Nephron progenitor cell (in vitro differentiated cells): ENCODE measurements at regions not wholly inside any gene's neighbourhood (a gene's known extent, or its start where the extent isn't known, plus 50 kb on each side); places are given as distances from the start of the nearest gene placed in this dataset.

Source experiments
- DNase-seq: peaks from one replicate; pipeline ENCODE4 v3.0.0; 2021
- H3K27ac Mint-ChIP-seq: 2 replicates; pipeline ENCODE4 v1.8.0; 2021; ENCODE audit warnings: mild to moderate bottlenecking, moderate library complexity, mixed read lengths
- H3K27me3 Mint-ChIP-seq: 2 replicates; pipeline ENCODE4 v1.8.0; 2021; ENCODE audit warnings: mild to moderate bottlenecking, low read depth, mixed read lengths; ENCODE audit not compliant: poor library complexity
- H3K36me3 Mint-ChIP-seq: 2 replicates; pipeline ENCODE4 v1.8.0; 2021; ENCODE audit warnings: low read depth, mixed read lengths
- H3K4me1 Mint-ChIP-seq: 2 replicates; pipeline ENCODE4 v1.8.0; 2021; ENCODE audit warnings: mixed read lengths
- H3K4me3 Mint-ChIP-seq: 2 replicates; pipeline ENCODE4 v1.8.0; 2021; ENCODE audit warnings: mild to moderate bottlenecking, moderate library complexity, mixed read lengths
- H3K9me3 Mint-ChIP-seq: 2 replicates; pipeline ENCODE4 v1.8.0; 2021; ENCODE audit warnings: mild to moderate bottlenecking, moderate library complexity, mixed read lengths
- TF ChIP-seq, protein P1 (sequence below): fragments of 200-600 bp; sonication (generic); IDR thresholded peaks from 2 replicates; pipeline ENCODE4 v1.5.0; 2021; ENCODE audit warnings: antibody characterized with exemption

DNA sequence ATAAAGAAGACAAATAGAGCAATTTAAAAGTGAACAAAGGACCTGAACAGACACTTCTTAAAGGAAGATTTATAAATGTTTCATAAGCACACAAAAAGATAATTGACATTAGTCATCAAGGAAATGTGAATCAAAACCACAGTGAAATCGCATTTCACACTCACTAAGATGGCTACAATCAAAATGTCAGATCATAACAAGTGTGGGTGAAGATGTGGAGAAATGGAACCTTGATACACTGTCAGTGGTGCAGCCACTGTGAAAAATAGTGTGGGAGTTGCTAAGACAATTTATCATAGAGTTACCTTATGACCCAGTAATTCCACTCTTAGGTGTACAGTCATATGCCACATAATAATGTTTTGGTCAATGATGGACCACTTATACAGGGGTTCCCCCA lies 54.5 kb upstream of the HTR4 start:
- TF ChIP-seq, protein P1, sequence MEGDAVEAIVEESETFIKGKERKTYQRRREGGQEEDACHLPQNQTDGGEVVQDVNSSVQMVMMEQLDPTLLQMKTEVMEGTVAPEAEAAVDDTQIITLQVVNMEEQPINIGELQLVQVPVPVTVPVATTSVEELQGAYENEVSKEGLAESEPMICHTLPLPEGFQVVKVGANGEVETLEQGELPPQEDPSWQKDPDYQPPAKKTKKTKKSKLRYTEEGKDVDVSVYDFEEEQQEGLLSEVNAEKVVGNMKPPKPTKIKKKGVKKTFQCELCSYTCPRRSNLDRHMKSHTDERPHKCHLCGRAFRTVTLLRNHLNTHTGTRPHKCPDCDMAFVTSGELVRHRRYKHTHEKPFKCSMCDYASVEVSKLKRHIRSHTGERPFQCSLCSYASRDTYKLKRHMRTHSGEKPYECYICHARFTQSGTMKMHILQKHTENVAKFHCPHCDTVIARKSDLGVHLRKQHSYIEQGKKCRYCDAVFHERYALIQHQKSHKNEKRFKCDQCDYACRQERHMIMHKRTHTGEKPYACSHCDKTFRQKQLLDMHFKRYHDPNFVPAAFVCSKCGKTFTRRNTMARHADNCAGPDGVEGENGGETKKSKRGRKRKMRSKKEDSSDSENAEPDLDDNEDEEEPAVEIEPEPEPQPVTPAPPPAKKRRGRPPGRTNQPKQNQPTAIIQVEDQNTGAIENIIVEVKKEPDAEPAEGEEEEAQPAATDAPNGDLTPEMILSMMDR: no peak
- no peaks in the 10 kb centered on the region for H3K9me3 Mint-ChIP-seq
- peaks cover 4% of the 10 kb centered on the region for H3K27me3 Mint-ChIP-seq
- H3K27ac Mint-ChIP-seq: no peak overlapping the region
- no peak for DNase-seq
- H3K36me3 Mint-ChIP-seq: no peaks in the 10 kb centered on the region
- H3K4me1 Mint-ChIP-seq: no peaks in the 10 kb centered on the region
- no peak overlapping the region for H3K4me3 Mint-ChIP-seq

DNA sequence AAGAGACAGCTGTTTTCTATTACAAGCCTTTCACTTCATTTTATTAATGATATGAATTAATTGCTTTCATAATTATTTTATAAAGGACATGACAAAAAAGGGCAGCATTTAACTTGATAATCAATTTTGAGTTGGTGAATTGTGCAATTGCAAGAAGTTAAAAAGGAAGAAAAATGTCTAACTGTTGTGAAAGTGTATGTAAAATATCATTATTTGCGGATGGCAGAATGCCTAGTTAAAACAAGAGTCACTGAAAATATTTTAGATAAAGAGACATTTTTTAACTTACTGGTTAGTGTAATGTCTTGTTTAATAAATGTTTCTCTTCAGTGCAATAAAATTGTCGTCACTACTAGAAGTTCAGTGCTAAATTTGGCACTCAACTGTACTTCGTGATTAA lies 57.6 kb upstream of the HTR4 start:
- no peaks in the 10 kb centered on the region for H3K4me1 Mint-ChIP-seq
- TF ChIP-seq, protein P1: no peak
- no peak for DNase-seq
- no peaks in the 10 kb centered on the region for H3K36me3 Mint-ChIP-seq
- H3K9me3 Mint-ChIP-seq: no peaks in the 10 kb centered on the region
- no peak overlapping the region for H3K4me3 Mint-ChIP-seq
- no peak overlapping the region for H3K27ac Mint-ChIP-seq
- H3K27me3 Mint-ChIP-seq: peaks cover 4% of the 10 kb centered on the region

DNA sequence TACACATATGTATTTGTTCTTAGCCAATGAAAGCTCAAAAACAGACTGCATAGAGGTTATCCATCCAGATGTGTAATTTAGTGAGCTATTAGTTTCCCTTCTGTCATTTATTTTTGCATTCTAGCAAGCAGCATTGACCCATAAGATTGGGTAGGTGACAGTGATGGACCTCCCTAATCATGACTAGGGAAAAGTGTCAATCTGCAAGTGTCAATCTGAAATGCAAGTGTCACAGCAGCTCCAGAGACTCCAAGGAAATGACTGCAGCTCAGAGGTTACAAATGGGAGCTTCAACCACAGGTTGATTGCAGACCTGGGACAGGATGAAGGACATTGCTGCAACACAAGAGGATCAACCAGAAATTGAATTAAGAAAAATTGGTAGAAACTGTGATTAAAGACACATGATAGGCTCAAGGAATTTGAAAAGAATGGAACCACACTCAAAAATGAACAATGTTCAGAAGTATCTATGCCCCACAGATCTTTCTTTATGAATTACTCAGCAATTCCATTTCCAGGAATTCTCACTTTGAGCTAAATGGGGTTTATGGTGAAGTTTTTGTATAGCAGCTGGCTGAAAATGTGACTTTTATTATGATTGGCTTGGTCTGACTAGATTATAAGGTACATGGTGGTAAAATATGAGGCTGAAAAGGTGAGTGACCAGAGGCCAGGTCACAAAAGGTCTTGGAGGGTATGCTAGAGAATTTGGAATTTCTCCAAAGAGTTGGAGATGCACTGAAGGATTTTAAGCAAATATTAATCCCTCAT lies 59.6 kb upstream of the HTR4 start:
- TF ChIP-seq, protein P1: no peak
- peaks cover 4% of the 10 kb centered on the region for H3K27me3 Mint-ChIP-seq
- H3K27ac Mint-ChIP-seq: no peak overlapping the region
- H3K36me3 Mint-ChIP-seq: no peaks in the 10 kb centered on the region
- DNase-seq: no peak
- no peaks in the 10 kb centered on the region for H3K4me1 Mint-ChIP-seq
- no peak overlapping the region for H3K4me3 Mint-ChIP-seq
- no peaks in the 10 kb centered on the region for H3K9me3 Mint-ChIP-seq

DNA sequence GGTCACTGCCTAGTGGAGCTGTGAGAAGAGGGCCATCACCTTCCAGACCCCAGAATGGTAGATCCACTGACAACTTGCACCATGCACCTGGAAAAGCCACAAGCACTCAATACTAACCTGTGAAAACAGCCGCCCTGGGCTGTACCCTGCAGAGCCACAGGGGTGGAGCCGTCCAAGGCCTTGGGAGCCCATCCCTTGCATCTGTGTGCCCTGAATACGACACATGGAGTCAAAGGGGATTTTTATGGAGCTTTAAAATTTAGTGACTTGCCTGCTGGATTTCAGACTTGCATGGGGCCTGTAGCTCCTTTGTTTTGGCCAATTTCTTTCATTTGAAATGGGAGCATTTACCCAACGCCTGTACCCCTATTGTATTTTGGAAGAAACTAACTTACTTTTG lies 62.4 kb upstream of the HTR4 start:
- no peak for DNase-seq
- Mint-ChIP-seq H3K4me1 (peaks cover 9% of the 10 kb centered on the region), H3K4me3 (no peak overlapping the region), H3K9me3 (no peaks in the 10 kb centered on the region), H3K27me3 (peaks cover 4% of the 10 kb centered on the region), H3K27ac (no peak overlapping the region), H3K36me3 (no peaks in the 10 kb centered on the region)
- TF ChIP-seq, protein P1: no peak

DNA sequence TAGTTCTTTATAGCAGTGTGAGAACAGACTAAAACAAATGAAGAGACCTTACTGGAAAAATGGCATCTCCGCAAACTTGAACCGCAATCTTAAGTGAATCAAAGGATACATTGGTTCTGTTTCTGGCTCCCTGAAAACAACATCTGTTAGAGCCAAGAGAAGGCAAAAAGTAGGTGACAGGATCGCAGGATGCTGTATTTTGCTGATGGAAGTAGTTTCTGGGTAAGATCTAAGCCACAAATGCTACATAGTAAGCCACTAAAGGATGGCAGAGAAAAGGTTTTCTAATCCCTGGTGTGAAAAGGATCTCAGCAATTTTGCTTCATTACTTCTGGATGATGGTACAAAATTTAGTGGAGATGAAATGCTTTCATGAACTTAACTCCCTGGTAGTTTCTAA lies 63.3 kb upstream of the HTR4 start:
- no peaks in the 10 kb centered on the region for H3K9me3 Mint-ChIP-seq
- H3K36me3 Mint-ChIP-seq: no peaks in the 10 kb centered on the region
- DNase-seq: no peak
- H3K27ac Mint-ChIP-seq: no peak overlapping the region
- TF ChIP-seq, protein P1: no peak
- peaks cover 9% of the 10 kb centered on the region for H3K4me1 Mint-ChIP-seq
- H3K27me3 Mint-ChIP-seq: peaks cover 4% of the 10 kb centered on the region
- no peak overlapping the region for H3K4me3 Mint-ChIP-seq

DNA sequence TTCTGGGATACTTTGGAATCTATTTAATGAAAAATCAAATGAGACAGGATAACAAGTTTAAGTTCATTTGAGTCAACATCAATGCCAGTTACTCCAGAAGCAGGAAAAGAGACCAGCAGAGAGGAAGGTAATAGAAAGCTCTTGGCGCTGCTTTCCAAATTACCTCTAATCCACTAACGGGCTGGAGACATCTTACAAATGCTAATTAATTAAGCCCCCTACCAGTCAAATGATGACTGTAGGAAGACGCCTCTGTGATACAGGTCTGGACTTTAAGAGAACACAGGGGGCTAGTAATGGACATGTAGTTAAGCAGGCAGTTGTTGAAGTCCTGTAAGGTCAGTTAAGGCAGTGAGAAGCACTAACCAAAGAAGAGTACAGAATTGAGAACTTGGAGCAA lies 65.3 kb upstream of the HTR4 start:
- Mint-ChIP-seq H3K4me3 (no peak overlapping the region), H3K4me1 (peaks cover 9% of the 10 kb centered on the region), H3K36me3 (no peaks in the 10 kb centered on the region), H3K9me3 (no peaks in the 10 kb centered on the region), H3K27ac (no peak overlapping the region), H3K27me3 (peaks cover 4% of the 10 kb centered on the region)
- no peak for DNase-seq
- TF ChIP-seq, protein P1: no peak
